ENCODE measurements at regions not wholly inside any gene's neighbourhood (a gene's known extent, or its start where the extent isn't known, plus 50 kb on each side); places are given as distances from the start of the nearest gene placed in this dataset.
"Not testable (repeated sequence)": the region's sequence is repeated elsewhere in the genome, so short reads cannot be mapped to it uniquely, and the experiment has no call there.

GRCh38 chr12:19608039-19608438 lies 168.7 kb downstream of the AEBP2 start:
- H3K4me1 Mint-ChIP-seq, result no peaks in the 10 kb centered on the region
- no peak for DNase-seq
- no peaks in the 10 kb centered on the region for H3K27me3 Mint-ChIP-seq
- H3K9me3 Mint-ChIP-seq, result peaks cover 0 to 20% (median 8%) of the 10 kb centered on the region in 7 donors
- H3K4me3 Mint-ChIP-seq, result no peak overlapping the region
- H3K36me3 Mint-ChIP-seq, result peaks cover 28% of the 10 kb centered on the region in 2 donors
- ATAC-seq (ENCODE audit: low read depth in 2 of 2), result no peak
- no peak overlapping the region for H3K27ac Mint-ChIP-seq

- H3K36me3 Mint-ChIP-seq, result peaks cover 11 to 20% of the 10 kb centered on the region in 2 donors
- ATAC-seq (ENCODE audit: low read depth in 2 of 2) (no peak), DNase-seq (no peak)
- H3K4me1 Mint-ChIP-seq, result no peaks in the 10 kb centered on the region
- H3K27me3 Mint-ChIP-seq, result no peaks in the 10 kb centered on the region
- H3K27ac Mint-ChIP-seq, result no peak overlapping the region
- peaks cover 1 to 11% (median 5%) of the 10 kb centered on the region in 7 donors for H3K9me3 Mint-ChIP-seq
- H3K4me3 Mint-ChIP-seq, result no peak overlapping the region
Measured at GRCh38 chr12:19613051-19613535, 173.8 kb downstream of the AEBP2 start.

- H3K27me3 Mint-ChIP-seq, result no peaks in the 10 kb centered on the region
- H3K4me3 Mint-ChIP-seq, result no peak overlapping the region
- ATAC-seq (ENCODE audit: low read depth in 2 of 2) (no peak), DNase-seq (no peak)
- H3K9me3 Mint-ChIP-seq, result peaks cover 1 to 11% (median 5%) of the 10 kb centered on the region in 7 donors
- H3K36me3 Mint-ChIP-seq, result peaks cover 11 to 20% of the 10 kb centered on the region in 2 donors
- H3K4me1 Mint-ChIP-seq, result no peaks in the 10 kb centered on the region
- no peak overlapping the region for H3K27ac Mint-ChIP-seq
Measured at GRCh38 chr12:19614601-19615383, 175.5 kb downstream of the AEBP2 start.

- ATAC-seq (ENCODE audit: low read depth in 2 of 2), result no peak
- Mint-ChIP-seq H3K4me1 (no peaks in the 10 kb centered on the region), H3K36me3 (peaks cover 11 to 20% of the 10 kb centered on the region in 2 donors), H3K9me3 (peaks cover 1 to 11% (median 5%) of the 10 kb centered on the region in 7 donors), H3K27ac (peak overlapping the region in 1 of 6 donors; percentile 9), H3K27me3 (no peaks in the 10 kb centered on the region), H3K4me3 (no peak overlapping the region)
- no peak for DNase-seq
Measured at GRCh38 chr12:19615384-19615725, 176.1 kb downstream of the AEBP2 start.

GRCh38 chr12:19616781-19617180 lies 177.5 kb downstream of the AEBP2 start:
- H3K4me1 Mint-ChIP-seq, result no peaks in the 10 kb centered on the region
- H3K27ac Mint-ChIP-seq, result no peak overlapping the region
- DNase-seq (no peak), ATAC-seq (ENCODE audit: low read depth in 2 of 2) (no peak)
- peak overlapping the region in 1 of 8 donors; percentile 53 for H3K4me3 Mint-ChIP-seq
- H3K9me3 Mint-ChIP-seq, result peaks cover 0 to 4% (median 2%) of the 10 kb centered on the region in 7 donors
- peaks cover 4 to 11% of the 10 kb centered on the region in 2 donors for H3K36me3 Mint-ChIP-seq
- no peaks in the 10 kb centered on the region for H3K27me3 Mint-ChIP-seq

GRCh38 chr12:19620222-19620621 lies 180.9 kb downstream of the AEBP2 start:
- Mint-ChIP-seq H3K27me3 (no peaks in the 10 kb centered on the region), H3K27ac (no peak overlapping the region), H3K36me3 (no peaks in the 10 kb centered on the region), H3K4me3 (no peak overlapping the region), H3K4me1 (no peaks in the 10 kb centered on the region), H3K9me3 (peaks cover 0 to 5% (median 0%) of the 10 kb centered on the region in 7 donors)
- DNase-seq, result no peak
- ATAC-seq (ENCODE audit: low read depth in 2 of 2), result no peak

- Mint-ChIP-seq H3K27ac (no peak overlapping the region), H3K27me3 (no peaks in the 10 kb centered on the region), H3K4me3 (no peak overlapping the region), H3K9me3 (peaks cover 2 to 11% (median 6%) of the 10 kb centered on the region in 7 donors), H3K4me1 (peaks cover 0 to 2% (median 0%) of the 10 kb centered on the region in 3 donors), H3K36me3 (peaks cover 4 to 7% of the 10 kb centered on the region in 2 donors)
- DNase-seq (no peak), ATAC-seq (ENCODE audit: low read depth in 2 of 2) (no peak)
Measured at GRCh38 chr12:19623751-19624399, 184.6 kb downstream of the AEBP2 start.

GRCh38 chr12:19624491-19624890 lies 185.2 kb downstream of the AEBP2 start:
- no peaks in the 10 kb centered on the region for H3K27me3 Mint-ChIP-seq
- peaks cover 0 to 2% (median 0%) of the 10 kb centered on the region in 3 donors for H3K4me1 Mint-ChIP-seq
- no peak for DNase-seq
- H3K27ac Mint-ChIP-seq, result no peak overlapping the region
- peaks cover 4 to 7% of the 10 kb centered on the region in 2 donors for H3K36me3 Mint-ChIP-seq
- no peak overlapping the region for H3K4me3 Mint-ChIP-seq
- no peak for ATAC-seq (ENCODE audit: low read depth in 2 of 2)
- H3K9me3 Mint-ChIP-seq, result peaks cover 2 to 11% (median 6%) of the 10 kb centered on the region in 7 donors

GRCh38 chr12:19625551-19625950 lies 186.3 kb downstream of the AEBP2 start:
- not testable (repeated sequence) for H3K27ac Mint-ChIP-seq; ATAC-seq (ENCODE audit: low read depth in 2 of 2); H3K4me3 Mint-ChIP-seq; DNase-seq; H3K36me3 Mint-ChIP-seq; H3K4me1 Mint-ChIP-seq; H3K27me3 Mint-ChIP-seq
- H3K9me3 Mint-ChIP-seq, result peaks cover 2 to 11% (median 6%) of the 10 kb centered on the region in 7 donors

- H3K27ac Mint-ChIP-seq, result no peak overlapping the region
- H3K36me3 Mint-ChIP-seq, result peaks cover 4 to 7% of the 10 kb centered on the region in 2 donors
- ATAC-seq (ENCODE audit: low read depth in 2 of 2), result no peak
- no peaks in the 10 kb centered on the region for H3K27me3 Mint-ChIP-seq
- no peak for DNase-seq
- H3K4me1 Mint-ChIP-seq, result peaks cover 0 to 2% (median 0%) of the 10 kb centered on the region in 3 donors
- no peak overlapping the region for H3K4me3 Mint-ChIP-seq
- H3K9me3 Mint-ChIP-seq, result peaks cover 2 to 11% (median 6%) of the 10 kb centered on the region in 7 donors
Measured at GRCh38 chr12:19627719-19628118, 188.4 kb downstream of the AEBP2 start.

- no peak for ATAC-seq (ENCODE audit: low read depth in 2 of 2)
- Mint-ChIP-seq H3K4me3 (no peak overlapping the region), H3K27me3 (no peaks in the 10 kb centered on the region), H3K27ac (no peak overlapping the region), H3K4me1 (peaks cover 0 to 2% (median 0%) of the 10 kb centered on the region in 3 donors), H3K9me3 (peaks cover 2 to 8% (median 6%) of the 10 kb centered on the region in 7 donors), H3K36me3 (peaks cover 4 to 6% of the 10 kb centered on the region in 2 donors)
- no peak for DNase-seq
Measured at GRCh38 chr12:19630536-19630935, 191.2 kb downstream of the AEBP2 start.

GRCh38 chr12:19633194-19633593 lies 193.9 kb downstream of the AEBP2 start:
- ATAC-seq (ENCODE audit: low read depth in 2 of 2) (no peak), DNase-seq (no peak)
- H3K9me3 Mint-ChIP-seq, result peaks cover 0 to 3% (median 0%) of the 10 kb centered on the region in 7 donors
- H3K4me1 Mint-ChIP-seq, result peaks cover 0 to 2% (median 0%) of the 10 kb centered on the region in 3 donors
- no peak overlapping the region for H3K27ac Mint-ChIP-seq
- no peak overlapping the region for H3K4me3 Mint-ChIP-seq
- H3K27me3 Mint-ChIP-seq, result no peaks in the 10 kb centered on the region
- peaks cover 0 to 6% of the 10 kb centered on the region in 2 donors for H3K36me3 Mint-ChIP-seq

- Mint-ChIP-seq H3K36me3 (peaks cover 0 to 6% of the 10 kb centered on the region in 2 donors), H3K4me3 (no peak overlapping the region), H3K27ac (no peak overlapping the region), H3K9me3 (peaks cover 0 to 3% (median 0%) of the 10 kb centered on the region in 7 donors), H3K4me1 (no peaks in the 10 kb centered on the region), H3K27me3 (no peaks in the 10 kb centered on the region)
- ATAC-seq (ENCODE audit: low read depth in 2 of 2) (no peak), DNase-seq (no peak)
Measured at GRCh38 chr12:19633641-19634040, 194.3 kb downstream of the AEBP2 start.
